ENCODE measurements at regions not wholly inside any gene's neighbourhood (a gene's known extent, or its start where the extent isn't known, plus 50 kb on each side); places are given as distances from the start of the nearest gene placed in this dataset.

DNA sequence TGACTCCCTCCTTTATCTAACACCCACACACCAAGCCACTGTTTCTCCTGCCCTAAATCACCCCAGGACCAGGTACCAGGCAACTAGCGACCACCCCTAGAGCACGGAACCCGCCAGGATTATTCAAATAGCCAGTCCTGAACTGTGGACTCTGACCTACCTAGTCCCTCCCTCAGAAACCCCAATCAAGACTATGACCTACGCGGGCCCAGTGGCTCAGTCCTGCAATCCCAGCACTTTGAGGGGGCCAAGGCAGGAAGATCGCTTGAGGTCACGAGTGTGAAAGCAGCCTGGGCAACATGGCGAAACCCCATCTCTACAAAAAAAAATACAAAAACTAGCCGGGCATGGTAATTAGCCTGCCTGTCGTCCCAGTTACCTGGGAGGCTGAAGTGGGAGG, 232.8 kb upstream of the FOXK1 start:
- Mint-ChIP-seq H3K27ac (no peak overlapping the region), H3K36me3 (no peaks in the 10 kb centered on the region), H3K4me3 (no peak overlapping the region), H3K9me3 (peaks cover 0 to 12% (median 0%) of the 10 kb centered on the region in 11 donors), H3K27me3 (peaks cover 0 to 26% (median 13%) of the 10 kb centered on the region in 5 donors), H3K4me1 (peaks cover 0 to 1% (median 0%) of the 10 kb centered on the region in 7 donors)
- CTCF ChIA-PET, result no interaction called here
- Histone ChIP-seq H3K36me3 (ENCODE audit: control insufficient read depth in 2 of 3, insufficient read depth in 3 of 3, low read length in 3 of 3) (no peaks in the 10 kb centered on the region), H3K9me3 (ENCODE audit: control insufficient read depth in 2 of 3, low read length in 3 of 3) (no peaks in the 10 kb centered on the region), H3K27me3 (ENCODE audit: control insufficient read depth in 2 of 2, insufficient read depth in 2 of 2, low read length in 2 of 2) (no peaks in the 10 kb centered on the region), H3K4me3 (ENCODE audit: low read length) (no peak overlapping the region), H3K4me1 (ENCODE audit: control insufficient read depth in 2 of 2, insufficient read depth in 2 of 2, low read length in 2 of 2) (no peaks in the 10 kb centered on the region), H3K27ac (ENCODE audit: low read depth, low read length) (no peak overlapping the region)
- ATAC-seq (no peak), DNase-seq (no peak)
- POLR2A ChIA-PET, result no interaction called here
- intact Hi-C loops (cut with micrococcal nuclease), result no loop called here

DNA sequence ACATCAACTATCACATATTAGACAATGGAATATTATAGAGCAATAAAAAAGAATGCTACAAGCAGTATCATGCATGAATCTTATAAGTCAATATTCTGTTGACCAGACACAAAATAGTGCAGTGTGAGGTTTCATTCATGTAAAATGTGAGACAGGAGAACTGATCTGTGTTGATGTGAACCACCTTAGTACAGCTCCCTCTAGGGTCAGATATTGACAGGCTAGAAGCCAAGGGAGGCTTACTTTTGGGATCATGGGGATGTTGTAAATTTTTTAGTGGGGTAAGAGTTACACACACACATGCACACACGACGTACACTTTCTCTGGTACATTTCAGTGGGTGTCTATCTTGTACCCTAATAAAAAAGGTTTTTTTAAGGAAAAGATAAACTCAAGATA, 231.6 kb upstream of the FOXK1 start:
- H3K4me3 Mint-ChIP-seq, result no peak overlapping the region
- intact Hi-C loops (cut with micrococcal nuclease), result no loop called here
- Histone ChIP-seq H3K36me3 (ENCODE audit: control insufficient read depth in 2 of 3, insufficient read depth in 3 of 3, low read length in 3 of 3) (no peaks in the 10 kb centered on the region), H3K9me3 (ENCODE audit: control insufficient read depth in 2 of 3, low read length in 3 of 3) (no peaks in the 10 kb centered on the region), H3K4me3 (ENCODE audit: low read length) (no peak overlapping the region), H3K27me3 (ENCODE audit: control insufficient read depth in 2 of 2, insufficient read depth in 2 of 2, low read length in 2 of 2) (no peaks in the 10 kb centered on the region), H3K4me1 (ENCODE audit: control insufficient read depth in 2 of 2, insufficient read depth in 2 of 2, low read length in 2 of 2) (no peaks in the 10 kb centered on the region), H3K27ac (ENCODE audit: low read depth, low read length) (no peak overlapping the region)
- no peak overlapping the region for H3K27ac Mint-ChIP-seq
- DNase-seq, result no peak
- no peak for ATAC-seq
- peaks cover 0 to 21% (median 8%) of the 10 kb centered on the region in 5 donors for H3K27me3 Mint-ChIP-seq
- no peaks in the 10 kb centered on the region for H3K36me3 Mint-ChIP-seq
- peaks cover 0 to 7% (median 0%) of the 10 kb centered on the region in 11 donors for H3K9me3 Mint-ChIP-seq
- peaks cover 0 to 1% (median 0%) of the 10 kb centered on the region in 7 donors for H3K4me1 Mint-ChIP-seq
- CTCF ChIA-PET, result no interaction called here
- POLR2A ChIA-PET, result no interaction called here

DNA sequence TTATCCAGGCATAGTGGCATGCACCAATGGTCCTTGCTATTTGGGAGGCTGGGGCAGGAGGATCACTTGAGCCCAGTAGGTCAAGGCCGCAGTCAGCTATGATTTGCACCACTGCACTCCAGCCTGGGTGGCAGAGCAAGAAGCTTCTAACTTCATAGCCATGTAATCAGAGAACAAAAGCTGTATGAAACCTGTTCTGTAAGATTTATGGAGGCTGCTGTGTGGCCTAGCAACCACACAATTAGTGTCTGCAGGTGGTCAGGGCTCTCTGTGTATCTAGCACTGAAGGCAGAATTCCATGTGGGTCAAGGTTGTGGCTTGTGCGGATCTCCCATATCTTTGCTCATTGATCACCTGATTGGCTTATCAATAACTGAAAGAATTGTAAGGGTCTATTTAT, 221.5 kb upstream of the FOXK1 start:
- Mint-ChIP-seq H3K27ac (no peak overlapping the region), H3K4me3 (no peak overlapping the region), H3K9me3 (peaks cover 0 to 13% (median 5%) of the 10 kb centered on the region in 11 donors), H3K36me3 (peaks cover 0 to 3% (median 0%) of the 10 kb centered on the region in 5 donors), H3K4me1 (peaks cover 0 to 4% (median 0%) of the 10 kb centered on the region in 7 donors), H3K27me3 (peaks cover 0 to 21% (median 12%) of the 10 kb centered on the region in 5 donors)
- Histone ChIP-seq H3K36me3 (ENCODE audit: control insufficient read depth in 2 of 3, insufficient read depth in 3 of 3, low read length in 3 of 3) (no peaks in the 10 kb centered on the region), H3K27ac (ENCODE audit: low read depth, low read length) (no peak overlapping the region), H3K4me1 (ENCODE audit: control insufficient read depth in 2 of 2, insufficient read depth in 2 of 2, low read length in 2 of 2) (no peaks in the 10 kb centered on the region), H3K9me3 (ENCODE audit: control insufficient read depth in 2 of 3, low read length in 3 of 3) (no peaks in the 10 kb centered on the region), H3K4me3 (ENCODE audit: low read length) (no peak overlapping the region), H3K27me3 (ENCODE audit: control insufficient read depth in 2 of 2, insufficient read depth in 2 of 2, low read length in 2 of 2) (no peaks in the 10 kb centered on the region)
- no peak for ATAC-seq
- intact Hi-C loops (cut with micrococcal nuclease), result no loop called here
- ChIA-PET POLR2A (no interaction called here), CTCF (no interaction called here)
- no peak for DNase-seq

DNA sequence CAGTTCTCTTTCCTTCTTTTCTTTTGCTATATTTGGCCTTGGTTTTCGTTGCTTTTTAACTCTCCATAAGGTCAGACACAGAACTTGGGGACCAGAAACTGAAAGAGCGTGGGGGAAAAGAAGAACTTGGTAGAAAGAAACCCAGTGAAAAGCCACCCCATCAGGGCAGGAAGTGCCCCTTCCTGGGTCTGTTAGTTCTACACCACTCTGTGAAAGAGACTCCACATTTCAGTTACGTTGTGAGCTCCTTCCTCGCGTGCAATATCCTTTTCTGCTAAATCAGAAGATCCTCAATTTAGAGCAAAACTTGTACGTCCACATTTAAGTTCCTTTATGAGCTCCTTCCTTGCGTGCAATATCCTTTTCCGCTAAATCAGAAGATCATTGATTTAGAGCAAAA, 220.6 kb upstream of the FOXK1 start:
- H3K4me1 Mint-ChIP-seq, result peaks cover 0 to 4% (median 0%) of the 10 kb centered on the region in 7 donors
- CTCF ChIA-PET, result interaction anchor here (0.6 kb wide), 1 partner anchor 598 kb away, joined by 4 read pairs; no protein-coding TSS in a partner anchor
- H3K4me3 Mint-ChIP-seq, result no peak overlapping the region
- H3K27ac Mint-ChIP-seq, result no peak overlapping the region
- DNase-seq, result no peak
- POLR2A ChIA-PET, result no interaction called here
- intact Hi-C loops (cut with micrococcal nuclease), result no loop called here
- ATAC-seq, result no peak
- peaks cover 0 to 3% (median 0%) of the 10 kb centered on the region in 5 donors for H3K36me3 Mint-ChIP-seq
- no peak overlapping the region for H3K27ac ChIP-seq (ENCODE audit: low read depth, low read length)
- no peaks in the 10 kb centered on the region for H3K4me1 ChIP-seq (ENCODE audit: control insufficient read depth in 2 of 2, insufficient read depth in 2 of 2, low read length in 2 of 2)
- no peaks in the 10 kb centered on the region for H3K27me3 ChIP-seq (ENCODE audit: control insufficient read depth in 2 of 2, insufficient read depth in 2 of 2, low read length in 2 of 2)
- no peaks in the 10 kb centered on the region for H3K36me3 ChIP-seq (ENCODE audit: control insufficient read depth in 2 of 3, insufficient read depth in 3 of 3, low read length in 3 of 3)
- H3K9me3 ChIP-seq (ENCODE audit: control insufficient read depth in 2 of 3, low read length in 3 of 3), result no peaks in the 10 kb centered on the region
- peaks cover 0 to 13% (median 5%) of the 10 kb centered on the region in 11 donors for H3K9me3 Mint-ChIP-seq
- H3K27me3 Mint-ChIP-seq, result peaks cover 0 to 22% (median 15%) of the 10 kb centered on the region in 5 donors
- no peak overlapping the region for H3K4me3 ChIP-seq (ENCODE audit: low read length)

DNA sequence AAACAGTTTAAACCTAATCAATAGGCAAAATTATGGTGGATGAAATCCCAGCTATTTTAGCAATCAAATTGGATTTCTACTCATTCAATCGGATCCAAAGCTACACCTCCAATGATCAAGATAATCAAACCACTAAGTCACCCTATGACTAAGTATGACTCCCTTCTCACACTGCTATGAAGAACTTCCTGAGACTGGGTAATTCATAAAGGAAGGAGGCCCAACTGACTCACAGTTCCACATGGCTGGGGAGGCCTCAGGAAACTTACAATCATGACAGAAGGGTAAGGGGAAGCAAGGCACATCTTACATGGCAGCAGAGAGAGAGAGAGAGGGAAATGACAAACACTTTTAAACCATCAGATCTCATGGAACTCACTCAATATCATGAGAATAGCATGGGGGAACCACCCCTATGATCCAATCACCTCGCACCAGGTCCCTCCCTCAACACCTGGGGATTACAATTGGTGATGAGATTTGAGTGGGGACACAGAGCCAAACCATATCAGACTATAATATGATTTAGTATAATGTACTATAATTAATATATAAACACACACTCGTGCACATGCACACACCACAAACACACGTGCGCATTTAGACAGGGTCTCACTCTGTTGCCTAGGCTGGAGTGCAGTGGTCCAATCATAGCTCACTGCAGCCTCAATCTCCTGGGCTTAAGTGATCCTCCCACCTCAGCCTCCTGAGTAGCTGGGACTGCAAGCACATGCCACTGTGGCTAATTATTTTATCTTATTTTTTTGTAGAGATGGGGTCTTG, 213.6 kb upstream of the FOXK1 start:
- intact Hi-C loops (cut with micrococcal nuclease), result no loop called here
- no peak overlapping the region for H3K27ac ChIP-seq (ENCODE audit: low read depth, low read length)
- H3K27ac Mint-ChIP-seq, result no peak overlapping the region
- no peak overlapping the region for H3K4me3 ChIP-seq (ENCODE audit: low read length)
- no peak for DNase-seq
- no peaks in the 10 kb centered on the region for H3K36me3 ChIP-seq (ENCODE audit: control insufficient read depth in 2 of 3, insufficient read depth in 3 of 3, low read length in 3 of 3)
- no peaks in the 10 kb centered on the region for H3K27me3 ChIP-seq (ENCODE audit: control insufficient read depth in 2 of 2, insufficient read depth in 2 of 2, low read length in 2 of 2)
- peaks cover 0 to 36% (median 26%) of the 10 kb centered on the region in 5 donors for H3K27me3 Mint-ChIP-seq
- POLR2A ChIA-PET, result no interaction called here
- CTCF ChIA-PET, result no interaction called here
- no peaks in the 10 kb centered on the region for H3K4me1 Mint-ChIP-seq
- no peak for ATAC-seq
- H3K4me1 ChIP-seq (ENCODE audit: control insufficient read depth in 2 of 2, insufficient read depth in 2 of 2, low read length in 2 of 2), result no peaks in the 10 kb centered on the region
- no peak overlapping the region for H3K4me3 Mint-ChIP-seq
- H3K9me3 Mint-ChIP-seq, result peaks cover 0 to 16% (median 7%) of the 10 kb centered on the region in 11 donors
- H3K36me3 Mint-ChIP-seq, result peaks cover 0 to 3% (median 0%) of the 10 kb centered on the region in 5 donors
- no peaks in the 10 kb centered on the region for H3K9me3 ChIP-seq (ENCODE audit: control insufficient read depth in 2 of 3, low read length in 3 of 3)

DNA sequence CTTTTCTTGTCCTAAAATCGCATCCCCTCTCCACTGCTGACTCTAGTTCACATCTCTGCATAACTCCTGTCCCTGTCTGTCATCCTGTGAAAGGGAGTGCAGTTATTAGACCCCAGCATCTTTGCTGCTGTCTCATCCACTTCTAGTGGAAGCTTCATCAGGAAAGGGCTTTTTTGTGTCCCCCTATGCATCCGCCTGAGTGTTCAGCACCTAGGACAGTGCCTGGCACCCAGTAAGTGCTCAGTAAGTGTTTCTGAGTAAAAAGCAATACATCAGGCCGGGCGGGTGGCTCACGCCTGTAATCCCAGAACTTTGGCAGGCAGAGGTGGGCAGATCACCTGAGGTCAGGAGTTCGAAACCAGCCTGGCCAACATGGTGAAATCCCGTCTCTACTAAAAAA, 211.8 kb upstream of the FOXK1 start:
- Mint-ChIP-seq H3K27me3 (peaks cover 0 to 39% (median 26%) of the 10 kb centered on the region in 5 donors), H3K9me3 (peaks cover 0 to 10% (median 3%) of the 10 kb centered on the region in 11 donors), H3K4me3 (no peak overlapping the region), H3K27ac (no peak overlapping the region), H3K4me1 (no peaks in the 10 kb centered on the region), H3K36me3 (no peaks in the 10 kb centered on the region)
- intact Hi-C loops (cut with micrococcal nuclease), result no loop called here
- DNase-seq (no peak), ATAC-seq (no peak)
- no peaks in the 10 kb centered on the region for H3K9me3 ChIP-seq (ENCODE audit: control insufficient read depth in 2 of 3, low read length in 3 of 3)
- CTCF ChIA-PET, result no interaction called here
- POLR2A ChIA-PET, result no interaction called here
- no peaks in the 10 kb centered on the region for H3K4me1 ChIP-seq (ENCODE audit: control insufficient read depth in 2 of 2, insufficient read depth in 2 of 2, low read length in 2 of 2)
- H3K27ac ChIP-seq (ENCODE audit: low read depth, low read length), result no peak overlapping the region
- H3K36me3 ChIP-seq (ENCODE audit: control insufficient read depth in 2 of 3, insufficient read depth in 3 of 3, low read length in 3 of 3), result no peaks in the 10 kb centered on the region
- no peaks in the 10 kb centered on the region for H3K27me3 ChIP-seq (ENCODE audit: control insufficient read depth in 2 of 2, insufficient read depth in 2 of 2, low read length in 2 of 2)
- H3K4me3 ChIP-seq (ENCODE audit: low read length), result no peak overlapping the region

DNA sequence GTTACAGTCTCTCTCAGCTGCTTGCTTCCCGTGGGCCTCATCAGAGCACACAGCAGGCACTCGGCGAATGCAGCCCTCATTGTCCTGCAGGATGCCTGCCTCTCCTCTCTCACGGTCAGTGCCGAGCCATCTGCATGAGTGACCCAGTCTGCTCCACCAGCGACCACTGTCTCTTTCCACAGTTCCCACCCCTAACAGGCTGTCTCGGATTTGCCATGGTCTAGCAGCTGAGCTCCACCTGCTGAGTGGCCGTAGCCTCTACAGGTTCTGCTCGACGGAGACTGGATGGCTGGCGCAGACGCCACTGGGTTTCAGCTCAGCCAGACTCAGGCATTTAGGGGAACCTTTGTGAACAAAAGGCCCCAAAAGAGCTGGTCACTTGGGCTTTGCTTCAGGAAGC, 209.4 kb upstream of the FOXK1 start:
- peaks cover 0 to 30% (median 28%) of the 10 kb centered on the region in 5 donors for H3K27me3 Mint-ChIP-seq
- H3K4me3 Mint-ChIP-seq, result no peak overlapping the region
- peaks cover 0 to 2% (median 0%) of the 10 kb centered on the region in 7 donors for H3K4me1 Mint-ChIP-seq
- H3K27ac Mint-ChIP-seq, result no peak overlapping the region
- H3K9me3 Mint-ChIP-seq, result peaks cover 0 to 4% (median 3%) of the 10 kb centered on the region in 11 donors
- ChIA-PET POLR2A (no interaction called here), CTCF (no interaction called here)
- Histone ChIP-seq H3K9me3 (ENCODE audit: control insufficient read depth in 2 of 3, low read length in 3 of 3) (no peaks in the 10 kb centered on the region), H3K4me3 (ENCODE audit: low read length) (no peak overlapping the region), H3K27ac (ENCODE audit: low read depth, low read length) (no peak overlapping the region), H3K36me3 (ENCODE audit: control insufficient read depth in 2 of 3, insufficient read depth in 3 of 3, low read length in 3 of 3) (no peaks in the 10 kb centered on the region), H3K27me3 (ENCODE audit: control insufficient read depth in 2 of 2, insufficient read depth in 2 of 2, low read length in 2 of 2) (no peaks in the 10 kb centered on the region), H3K4me1 (ENCODE audit: control insufficient read depth in 2 of 2, insufficient read depth in 2 of 2, low read length in 2 of 2) (no peaks in the 10 kb centered on the region)
- DNase-seq (no peak), ATAC-seq (no peak)
- intact Hi-C loops (cut with micrococcal nuclease), result no loop called here
- H3K36me3 Mint-ChIP-seq, result no peaks in the 10 kb centered on the region
